Gastroesophageal sphincter (tissue), 4 donors: ENCODE measurements at regions not wholly inside any gene's neighbourhood (a gene's known extent, or its start where the extent isn't known, plus 50 kb on each side); places are given as distances from the start of the nearest gene placed in this dataset.

Experiments used
- ATAC-seq: fragments of 150-250 bp; one replicate; pipeline ENCODE4 v1.9.1; 2016; ENCODE audit warnings: mild to moderate bottlenecking, moderate library complexity
- H3K27ac ChIP-seq, 4 donors: fragments of 200-600 bp; sonication (generic) in 3 of 4; 1 replicate in 3 of 4; 2 replicates in 1 of 4; pipeline ENCODE4 v1.5.1; 2016 to 2019
- H3K27me3 ChIP-seq: fragments of 200-600 bp; sonication (generic); one replicate; pipeline ENCODE4 v1.5.1; 2019
- H3K36me3 ChIP-seq, 2 donors: fragments of 200-600 bp; sonication (generic); one replicate each; pipeline ENCODE4 v1.5.1; 2019; ENCODE audit warnings: control low read depth in 1 of 2
- H3K4me1 ChIP-seq, 3 donors: fragments of 200-600 bp; sonication (generic); 1 replicate in 2 of 3; 2 replicates in 1 of 3; pipeline ENCODE4 v1.5.1; 2016 to 2019; ENCODE audit warnings: control low read depth in 2 of 3
- H3K4me3 ChIP-seq, 2 donors: fragments of 200-600 bp; sonication (generic); one replicate each; pipeline ENCODE4 v1.5.1; 2019; ENCODE audit warnings: mild to moderate bottlenecking in 1 of 2, moderate library complexity in 1 of 2
- H3K9me3 ChIP-seq, 3 donors: fragments of 200-600 bp; sonication (generic); one replicate each; pipeline ENCODE4 v1.5.1; 2017 to 2019; ENCODE audit warnings: control low read depth in 2 of 3
- EP300 ChIP-seq: sonication (generic); formaldehyde crosslinking; IDR thresholded peaks from one replicate; pipeline ENCODE4 v1.6.1; 2017; ENCODE audit warnings: antibody characterized with exemption, mild to moderate bottlenecking
- POLR2A ChIP-seq, 2 donors: fragments of 450-650 bp; IDR thresholded peaks; one replicate each; pipeline ENCODE4 v1.6.1; 2017; ENCODE audit warnings: antibody characterized with exemption in 2 of 2, mild to moderate bottlenecking in 2 of 2, moderate library complexity in 1 of 2
- POLR2AphosphoS5 ChIP-seq: sonication (generic); formaldehyde crosslinking; IDR thresholded peaks from one replicate; pipeline ENCODE4 v1.6.1; 2017; ENCODE audit warnings: antibody characterized with exemption
- WGBS, 2 donors: methylation state at CpG; one replicate each; pipeline ENCODE4 v1.1.5; 2018; ENCODE audit warnings: low coverage in 1 of 2; 5-methylcytosine and 5-hydroxymethylcytosine counted together
- TF ChIP-seq, protein P1 (sequence below), 4 experiments: fragments of 200-600 bp in 2 of 4; fragments of 450-650 bp in 2 of 4; sonication (generic) in 1 of 4; IDR thresholded peaks; one replicate each; pipeline ENCODE4 v1.5.1; 2017 to 2019; ENCODE audit warnings: antibody characterized with exemption in 4 of 4, mild to moderate bottlenecking in 2 of 4, moderate library complexity in 2 of 4

GRCh38 chr2:17398770-17399169 is 119.5 kb downstream of the RAD51AP2 start:
- ATAC-seq, result no peak
- TF ChIP-seq EP300 (no peak), POLR2A (IDR thresholded peaks at IDR 0.05) (no peak), POLR2AphosphoS5 (no peak)
- TF ChIP-seq, protein P1, sequence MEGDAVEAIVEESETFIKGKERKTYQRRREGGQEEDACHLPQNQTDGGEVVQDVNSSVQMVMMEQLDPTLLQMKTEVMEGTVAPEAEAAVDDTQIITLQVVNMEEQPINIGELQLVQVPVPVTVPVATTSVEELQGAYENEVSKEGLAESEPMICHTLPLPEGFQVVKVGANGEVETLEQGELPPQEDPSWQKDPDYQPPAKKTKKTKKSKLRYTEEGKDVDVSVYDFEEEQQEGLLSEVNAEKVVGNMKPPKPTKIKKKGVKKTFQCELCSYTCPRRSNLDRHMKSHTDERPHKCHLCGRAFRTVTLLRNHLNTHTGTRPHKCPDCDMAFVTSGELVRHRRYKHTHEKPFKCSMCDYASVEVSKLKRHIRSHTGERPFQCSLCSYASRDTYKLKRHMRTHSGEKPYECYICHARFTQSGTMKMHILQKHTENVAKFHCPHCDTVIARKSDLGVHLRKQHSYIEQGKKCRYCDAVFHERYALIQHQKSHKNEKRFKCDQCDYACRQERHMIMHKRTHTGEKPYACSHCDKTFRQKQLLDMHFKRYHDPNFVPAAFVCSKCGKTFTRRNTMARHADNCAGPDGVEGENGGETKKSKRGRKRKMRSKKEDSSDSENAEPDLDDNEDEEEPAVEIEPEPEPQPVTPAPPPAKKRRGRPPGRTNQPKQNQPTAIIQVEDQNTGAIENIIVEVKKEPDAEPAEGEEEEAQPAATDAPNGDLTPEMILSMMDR (IDR thresholded peaks at IDR 0.05), result no peak
- WGBS, 2 donors, result 83 to 93% methylated on average over 2 of the region's 2 CpGs
- Histone ChIP-seq H3K4me3 (no peak overlapping the region), H3K9me3 (peaks cover 0 to 15% (median 0%) of the 10 kb centered on the region in 3 donors), H3K27me3 (no peaks in the 10 kb centered on the region), H3K36me3 (no peaks in the 10 kb centered on the region), H3K27ac (no peak overlapping the region), H3K4me1 (no peaks in the 10 kb centered on the region)

- TF ChIP-seq POLR2A (IDR thresholded peaks at IDR 0.05) (no peak), POLR2AphosphoS5 (no peak), EP300 (no peak)
- TF ChIP-seq, protein P1 (IDR thresholded peaks at IDR 0.05), result no peak
- ATAC-seq, result no peak
- no peaks in the 10 kb centered on the region for H3K4me1 ChIP-seq
- H3K27ac ChIP-seq, result no peak overlapping the region
- no peak overlapping the region for H3K4me3 ChIP-seq
- no peaks in the 10 kb centered on the region for H3K36me3 ChIP-seq
- H3K27me3 ChIP-seq, result no peaks in the 10 kb centered on the region
- no peaks in the 10 kb centered on the region for H3K9me3 ChIP-seq
Measured at GRCh38 chr2:17388798-17389197, 129.4 kb downstream of the RAD51AP2 start.

DNA sequence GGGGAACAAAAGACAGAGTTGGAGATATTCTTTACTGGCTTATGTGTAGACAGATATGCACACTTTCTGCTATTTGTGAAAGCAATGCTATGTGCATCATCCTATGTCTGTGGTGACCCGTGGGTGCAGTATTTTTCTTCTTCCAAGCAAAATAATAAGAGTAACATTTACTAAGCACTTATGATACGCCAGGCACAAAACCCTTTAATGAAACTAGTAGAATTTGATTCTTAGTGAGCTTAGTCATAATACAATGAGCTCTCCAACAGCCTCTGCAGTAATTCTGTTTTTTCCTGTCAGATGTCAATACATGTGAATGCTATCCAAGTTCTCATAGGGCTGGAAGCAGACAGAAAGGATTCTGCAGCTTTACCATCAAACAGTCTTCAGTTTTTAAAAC is 130.6 kb downstream of the RAD51AP2 start:
- no peak for TF ChIP-seq POLR2AphosphoS5
- TF ChIP-seq EP300, result no peak
- TF ChIP-seq, protein P1 (IDR thresholded peaks at IDR 0.05), result no peak
- WGBS, 2 donors, result 90 to 95% methylated on average over 2 of the region's 2 CpGs
- no peak for ATAC-seq
- no peaks in the 10 kb centered on the region for H3K27me3 ChIP-seq
- H3K27ac ChIP-seq, result no peak overlapping the region
- H3K4me3 ChIP-seq, result no peak overlapping the region
- H3K4me1 ChIP-seq, result no peaks in the 10 kb centered on the region
- no peaks in the 10 kb centered on the region for H3K36me3 ChIP-seq
- H3K9me3 ChIP-seq, result no peaks in the 10 kb centered on the region

DNA sequence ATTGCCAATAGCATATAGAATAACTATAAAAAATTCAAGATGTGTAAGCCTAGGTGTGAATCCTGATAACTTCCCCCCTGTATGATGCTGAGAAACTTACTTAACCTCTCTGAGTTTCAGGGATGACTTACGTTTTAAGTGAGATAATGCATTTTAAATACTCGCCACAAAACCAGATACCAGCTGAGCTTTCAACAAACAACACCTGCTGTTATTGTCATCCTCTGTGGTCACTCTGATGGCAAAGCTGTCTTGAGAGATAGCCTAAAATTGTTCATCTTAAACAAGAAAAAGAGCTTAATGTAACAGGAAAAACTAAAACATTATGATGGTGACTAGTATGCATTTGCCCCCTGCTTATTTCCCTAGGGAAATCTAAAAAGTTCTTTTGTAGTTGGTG is 131.5 kb downstream of the RAD51AP2 start:
- Histone ChIP-seq H3K36me3 (no peaks in the 10 kb centered on the region), H3K4me1 (no peaks in the 10 kb centered on the region), H3K27me3 (no peaks in the 10 kb centered on the region), H3K27ac (no peak overlapping the region), H3K4me3 (no peak overlapping the region), H3K9me3 (no peaks in the 10 kb centered on the region)
- WGBS, 2 donors, result 71 to 100% methylated on average over 1 to 2 of the region's 2 CpGs
- TF ChIP-seq, protein P1 (IDR thresholded peaks at IDR 0.05), result no peak
- TF ChIP-seq POLR2A (IDR thresholded peaks at IDR 0.05), result no peak
- no peak for TF ChIP-seq EP300
- TF ChIP-seq POLR2AphosphoS5, result no peak
- no peak for ATAC-seq

- H3K4me3 ChIP-seq, result no peak overlapping the region
- no peaks in the 10 kb centered on the region for H3K27me3 ChIP-seq
- no peak overlapping the region for H3K27ac ChIP-seq
- no peak for ATAC-seq
- no peaks in the 10 kb centered on the region for H3K4me1 ChIP-seq
- H3K9me3 ChIP-seq, result no peaks in the 10 kb centered on the region
- no peaks in the 10 kb centered on the region for H3K36me3 ChIP-seq
- 35 to 55% methylated on average over 1 of the region's 1 CpG for WGBS, 2 donors
- TF ChIP-seq POLR2AphosphoS5 (no peak), POLR2A (IDR thresholded peaks at IDR 0.05) (no peak), EP300 (no peak)
- TF ChIP-seq, protein P1 (IDR thresholded peaks at IDR 0.05), result no peak
Measured at GRCh38 chr2:17380003-17380402, 138.2 kb downstream of the RAD51AP2 start.
